Right lobe of liver (tissue), 4 donors: ENCODE measurements at regions not wholly inside any gene's neighbourhood (a gene's known extent, or its start where the extent isn't known, plus 50 kb on each side); places are given as distances from the start of the nearest gene placed in this dataset.

ENCODE experiments used
- CTCF ChIP-seq, 4 donors: fragments of 200-600 bp in 3 of 4; fragments of 450-650 bp in 1 of 4; IDR thresholded peaks; one replicate each; pipeline versions ENCODE4 v1.5.1 to v1.8.0; 2016 to 2022; ENCODE audit warnings: antibody characterized with exemption in 4 of 4, mild to moderate bottlenecking in 2 of 4
- POLR2A ChIP-seq: fragments of 450-650 bp; IDR thresholded peaks from one replicate; pipeline ENCODE4 v1.6.1; 2017; ENCODE audit warnings: antibody characterized with exemption, mild to moderate bottlenecking
- donor health status: DM: no; HTN: no; CAD: no.
- donor health status: DM: no; HTN: no; CAD: no.
- donor health status: DM: no; HTN: yes; CAD: no.

- no peak for TF ChIP-seq POLR2A
- TF ChIP-seq CTCF (IDR thresholded peaks at IDR 0.05), result no peak
These were observed 395.7 kb upstream of the NRG3 start for GRCh38 chr10:81479316-81479715.
